Neutrophil (primary cell): ENCODE measurements at regions not wholly inside any gene's neighbourhood (a gene's known extent, or its start where the extent isn't known, plus 50 kb on each side); places are given as distances from the start of the nearest gene placed in this dataset.

Experiments used
- H3K27ac ChIP-seq: fragments of 200-600 bp; sonication (generic); 2 replicates; pipeline ENCODE4 v1.5.1; 2016; ENCODE audit warnings: mild to moderate bottlenecking, moderate library complexity
- H3K27me3 ChIP-seq: fragments of 200-600 bp; sonication (generic); 2 replicates; pipeline ENCODE4 v1.6.0; 2016; ENCODE audit warnings: mild to moderate bottlenecking
- H3K36me3 ChIP-seq: fragments of 200-600 bp; sonication (generic); 2 replicates; pipeline ENCODE4 v1.5.1; 2017
- H3K4me1 ChIP-seq, 2 experiments: fragments of 200-600 bp in 1 of 2; sonication (generic) in 1 of 2; 1 replicate in 1 of 2; 2 replicates in 1 of 2; pipeline versions ENCODE4 v1.5.1 to v1.6.1; 2013 to 2016; ENCODE audit warnings: low read depth in 1 of 2, low read length in 1 of 2, mild to moderate bottlenecking in 1 of 2, moderate library complexity in 1 of 2; ENCODE audit not compliant: control insufficient read depth in 1 of 2, insufficient read depth in 1 of 2
- H3K4me3 ChIP-seq, 2 experiments: fragments of 200-600 bp in 1 of 2; sonication (generic) in 1 of 2; 1 replicate in 1 of 2; 2 replicates in 1 of 2; pipeline ENCODE4 v1.5.1; 2013 to 2016; ENCODE audit warnings: low read depth in 1 of 2, low read length in 1 of 2, mild to moderate bottlenecking in 1 of 2, moderate library complexity in 1 of 2
- H3K9me3 ChIP-seq: fragments of 200-600 bp; sonication (generic); 2 replicates; pipeline ENCODE4 v1.5.1; 2016
- CTCF ChIP-seq: fragments of 200-600 bp; sonication (generic); IDR thresholded peaks from 2 replicates; pipeline ENCODE4 v1.5.1; 2016; ENCODE audit warnings: antibody characterized with exemption

GRCh38 chr16:59701963-59702930 is 968.1 kb upstream of the GOT2 start:
- H3K4me1 ChIP-seq, result no peaks in the 10 kb centered on the region
- no peak for TF ChIP-seq CTCF
- H3K27me3 ChIP-seq, result no peaks in the 10 kb centered on the region
- H3K4me3 ChIP-seq, result no peak overlapping the region
- H3K9me3 ChIP-seq, result no peaks in the 10 kb centered on the region
- no peak overlapping the region for H3K27ac ChIP-seq
- no peaks in the 10 kb centered on the region for H3K36me3 ChIP-seq

GRCh38 chr16:59699786-59700185 is 965.7 kb upstream of the GOT2 start:
- no peaks in the 10 kb centered on the region for H3K27me3 ChIP-seq
- H3K4me1 ChIP-seq, result no peaks in the 10 kb centered on the region
- H3K4me3 ChIP-seq, result no peak overlapping the region
- TF ChIP-seq CTCF, result no peak
- H3K9me3 ChIP-seq, result no peaks in the 10 kb centered on the region
- no peaks in the 10 kb centered on the region for H3K36me3 ChIP-seq
- H3K27ac ChIP-seq, result no peak overlapping the region

- Histone ChIP-seq H3K27ac (no peak overlapping the region), H3K4me3 (no peak overlapping the region), H3K36me3 (no peaks in the 10 kb centered on the region), H3K27me3 (no peaks in the 10 kb centered on the region), H3K4me1 (no peaks in the 10 kb centered on the region), H3K9me3 (no peaks in the 10 kb centered on the region)
- no peak for TF ChIP-seq CTCF
These were observed 964.4 kb upstream of the GOT2 start for GRCh38 chr16:59698346-59699020.

GRCh38 chr16:59697761-59698160 is 963.6 kb upstream of the GOT2 start:
- Histone ChIP-seq H3K4me3 (no peak overlapping the region), H3K9me3 (no peaks in the 10 kb centered on the region), H3K4me1 (no peaks in the 10 kb centered on the region), H3K27me3 (no peaks in the 10 kb centered on the region), H3K36me3 (no peaks in the 10 kb centered on the region), H3K27ac (no peak overlapping the region)
- no peak for TF ChIP-seq CTCF

- Histone ChIP-seq H3K4me1 (no peaks in the 10 kb centered on the region), H3K27ac (no peak overlapping the region), H3K36me3 (no peaks in the 10 kb centered on the region), H3K27me3 (no peaks in the 10 kb centered on the region), H3K9me3 (no peaks in the 10 kb centered on the region), H3K4me3 (no peak overlapping the region)
- no peak for TF ChIP-seq CTCF
These were observed 963.1 kb upstream of the GOT2 start for GRCh38 chr16:59697236-59697635.
